Colonic mucosa (tissue), 4 donors: ENCODE measurements at regions not wholly inside any gene's neighbourhood (a gene's known extent, or its start where the extent isn't known, plus 50 kb on each side); places are given as distances from the start of the nearest gene placed in this dataset.

Experiments
- DNase-seq: peaks from one replicate; pipeline ENCODE4 v3.0.0-alpha.2; 2020
- H3K27ac ChIP-seq: fragments of 200-600 bp; one replicate; pipeline ENCODE4 v1.8.0; 2021
- H3K27me3 ChIP-seq: fragments of 200-600 bp; one replicate; pipeline ENCODE4 v1.8.0; 2021
- H3K36me3 ChIP-seq: fragments of 200-600 bp; one replicate; pipeline ENCODE4 v1.8.0; 2021
- H3K4me1 ChIP-seq: fragments of 200-600 bp; one replicate; pipeline ENCODE4 v1.8.0; 2021; ENCODE audit warnings: mild to moderate bottlenecking
- H3K4me3 ChIP-seq: fragments of 200-600 bp; one replicate; pipeline ENCODE4 v1.8.0; 2021
- H3K9ac ChIP-seq, 2 donors: one replicate each; pipeline ENCODE4 v1.7.0; 2013; ENCODE audit warnings: control low read depth in 2 of 2, low read depth in 2 of 2, low read length in 2 of 2
- H3K9me3 ChIP-seq: fragments of 200-600 bp; one replicate; pipeline ENCODE4 v1.8.0; 2021
- CTCF ChIP-seq: fragments of 200-600 bp; IDR thresholded peaks from one replicate; pipeline ENCODE4 v1.8.0; 2022; ENCODE audit warnings: antibody characterized with exemption, mild to moderate bottlenecking
- intact Hi-C: fragments of 100-400 bp; cut with DNase I; formaldehyde crosslinking; loops from one replicate; pipeline ENCODE4 v1.14.1; 2022
- donor health status: healthy.
- donor health status: DM: no; HTN: no; CAD: no.
- donor health status: DM: no; HTN: no; CAD: no.

GRCh38 chr15:39451871-39452270 is 129.0 kb upstream of the THBS1 start:
- H3K4me3 ChIP-seq: no peak overlapping the region
- no peaks in the 10 kb centered on the region for H3K9me3 ChIP-seq
- intact Hi-C loops: loop anchor here (5.0 kb wide), 1 partner anchor 140 kb away; no protein-coding TSS in a partner anchor
- H3K36me3 ChIP-seq: no peaks in the 10 kb centered on the region
- no peak overlapping the region for H3K9ac ChIP-seq
- no peak for TF ChIP-seq CTCF
- no peaks in the 10 kb centered on the region for H3K4me1 ChIP-seq
- DNase-seq: no peak
- H3K27ac ChIP-seq: no peak overlapping the region
- H3K27me3 ChIP-seq: no peaks in the 10 kb centered on the region

GRCh38 chr15:39453620-39454019 is 127.3 kb upstream of the THBS1 start:
- no peak for TF ChIP-seq CTCF
- no peak overlapping the region for H3K9ac ChIP-seq
- intact Hi-C loops: loop anchor here (5.0 kb wide), 1 partner anchor 141 kb away; no protein-coding TSS in a partner anchor
- no peak overlapping the region for H3K27ac ChIP-seq
- H3K36me3 ChIP-seq: no peaks in the 10 kb centered on the region
- H3K4me1 ChIP-seq: no peaks in the 10 kb centered on the region
- no peak overlapping the region for H3K4me3 ChIP-seq
- no peak for DNase-seq
- no peaks in the 10 kb centered on the region for H3K27me3 ChIP-seq
- H3K9me3 ChIP-seq: no peaks in the 10 kb centered on the region

- Histone ChIP-seq H3K27me3 (no peaks in the 10 kb centered on the region), H3K36me3 (no peaks in the 10 kb centered on the region), H3K4me3 (no peak overlapping the region), H3K4me1 (no peaks in the 10 kb centered on the region), H3K9ac (no peak overlapping the region), H3K27ac (no peak overlapping the region), H3K9me3 (no peaks in the 10 kb centered on the region)
- DNase-seq: no peak
- TF ChIP-seq CTCF: no peak
- intact Hi-C loops: loop anchor here (5.0 kb wide), 1 partner anchor 142 kb away; no protein-coding TSS in a partner anchor
These were observed 126.5 kb upstream of the THBS1 start for GRCh38 chr15:39454189-39454986.

- Histone ChIP-seq H3K9me3 (no peaks in the 10 kb centered on the region), H3K9ac (no peak overlapping the region), H3K36me3 (no peaks in the 10 kb centered on the region), H3K4me3 (no peak overlapping the region), H3K27me3 (no peaks in the 10 kb centered on the region), H3K27ac (no peak overlapping the region), H3K4me1 (no peaks in the 10 kb centered on the region)
- intact Hi-C loops: no loop called here
- no peak for DNase-seq
- no peak for TF ChIP-seq CTCF
These were observed 125.3 kb upstream of the THBS1 start for GRCh38 chr15:39455471-39455991.

- Histone ChIP-seq H3K36me3 (no peaks in the 10 kb centered on the region), H3K9ac (no peak overlapping the region), H3K9me3 (no peaks in the 10 kb centered on the region), H3K27ac (no peak overlapping the region), H3K4me3 (no peak overlapping the region), H3K4me1 (no peaks in the 10 kb centered on the region), H3K27me3 (no peaks in the 10 kb centered on the region)
- TF ChIP-seq CTCF: no peak
- DNase-seq: no peak
- intact Hi-C loops: no loop called here
These were observed 124.7 kb upstream of the THBS1 start for GRCh38 chr15:39456159-39456558.
